A549 (cell line): ENCODE measurements at regions not wholly inside any gene's neighbourhood (a gene's known extent, or its start where the extent isn't known, plus 50 kb on each side); places are given as distances from the start of the nearest gene placed in this dataset.

Experiments
- CTCF ChIP-seq: fragments of >200 bp; sonication (Bioruptor Twin); formaldehyde crosslinking; IDR thresholded peaks from 3 replicates; pipeline ENCODE4 v1.5.1; 2016
- EHMT2 ChIP-seq: fragments of 200-600 bp; sonication (generic); IDR thresholded peaks from 2 replicates; pipeline ENCODE4 v1.6.1; 2016; ENCODE audit warnings: antibody characterized with exemption, low read depth, mild to moderate bottlenecking, moderate library complexity
- HMGXB4 ChIP-seq: fragments of 250-450 bp; sonication (Bioruptor Pico); IDR thresholded peaks from 2 replicates; pipeline ENCODE4 v1.5.0; 2021; ENCODE audit warnings: mild to moderate bottlenecking, moderate library complexity, borderline replicate concordance
- POLR2A ChIP-seq: IDR thresholded peaks from 2 replicates; pipeline ENCODE4 v1.6.1; 2012; ENCODE audit warnings: mild to moderate bottlenecking, low read length
- POLR2AphosphoS2 ChIP-seq: conservative IDR thresholded peaks from 2 replicates; pipeline ENCODE4 v1.6.1; 2012; ENCODE audit warnings: low read length, improper control_type of control experiment, inconsistent platforms
- TF ChIP-seq, protein P1 (sequence below): fragments of 200-600 bp; sonication (generic); IDR thresholded peaks from 2 replicates; pipeline ENCODE4 v1.6.1; 2016; ENCODE audit warnings: antibody characterized with exemption, mild to moderate bottlenecking, moderate library complexity
- TF ChIP-seq, protein P2 (sequence below): fragments of 450-650 bp; IDR thresholded peaks from 2 replicates; pipeline ENCODE4 v1.6.1; 2014; ENCODE audit warnings: antibody characterized with exemption

DNA sequence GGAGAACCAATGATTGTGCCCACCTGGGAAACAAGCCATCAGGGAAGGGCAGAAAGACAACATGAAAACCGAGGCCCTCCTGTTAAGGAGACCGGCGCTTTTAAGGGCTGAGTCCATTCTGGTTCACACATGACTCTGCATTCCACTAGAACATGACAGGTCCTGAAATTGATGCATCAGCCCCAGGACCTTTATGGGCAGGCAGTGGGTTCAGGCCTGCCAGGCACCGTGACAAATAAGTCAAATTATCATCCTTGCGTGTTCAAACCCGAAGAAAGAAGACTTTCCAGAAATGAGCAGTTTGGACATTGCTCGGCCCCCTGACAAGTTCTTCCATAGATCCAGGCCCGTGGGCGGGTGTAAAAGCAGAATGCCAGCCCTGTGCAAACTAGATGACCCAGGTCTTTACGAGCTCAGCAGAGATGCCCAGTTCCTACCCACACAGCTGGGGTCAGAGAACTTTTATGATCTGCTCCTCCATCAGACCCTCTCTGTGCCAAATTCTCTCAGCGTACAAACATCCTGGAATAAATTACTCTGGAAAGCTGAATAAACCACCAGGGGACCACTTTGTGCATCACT lies 295.5 kb upstream of the WWC1 start:
- no peak for TF ChIP-seq CTCF
- TF ChIP-seq, protein P1, sequence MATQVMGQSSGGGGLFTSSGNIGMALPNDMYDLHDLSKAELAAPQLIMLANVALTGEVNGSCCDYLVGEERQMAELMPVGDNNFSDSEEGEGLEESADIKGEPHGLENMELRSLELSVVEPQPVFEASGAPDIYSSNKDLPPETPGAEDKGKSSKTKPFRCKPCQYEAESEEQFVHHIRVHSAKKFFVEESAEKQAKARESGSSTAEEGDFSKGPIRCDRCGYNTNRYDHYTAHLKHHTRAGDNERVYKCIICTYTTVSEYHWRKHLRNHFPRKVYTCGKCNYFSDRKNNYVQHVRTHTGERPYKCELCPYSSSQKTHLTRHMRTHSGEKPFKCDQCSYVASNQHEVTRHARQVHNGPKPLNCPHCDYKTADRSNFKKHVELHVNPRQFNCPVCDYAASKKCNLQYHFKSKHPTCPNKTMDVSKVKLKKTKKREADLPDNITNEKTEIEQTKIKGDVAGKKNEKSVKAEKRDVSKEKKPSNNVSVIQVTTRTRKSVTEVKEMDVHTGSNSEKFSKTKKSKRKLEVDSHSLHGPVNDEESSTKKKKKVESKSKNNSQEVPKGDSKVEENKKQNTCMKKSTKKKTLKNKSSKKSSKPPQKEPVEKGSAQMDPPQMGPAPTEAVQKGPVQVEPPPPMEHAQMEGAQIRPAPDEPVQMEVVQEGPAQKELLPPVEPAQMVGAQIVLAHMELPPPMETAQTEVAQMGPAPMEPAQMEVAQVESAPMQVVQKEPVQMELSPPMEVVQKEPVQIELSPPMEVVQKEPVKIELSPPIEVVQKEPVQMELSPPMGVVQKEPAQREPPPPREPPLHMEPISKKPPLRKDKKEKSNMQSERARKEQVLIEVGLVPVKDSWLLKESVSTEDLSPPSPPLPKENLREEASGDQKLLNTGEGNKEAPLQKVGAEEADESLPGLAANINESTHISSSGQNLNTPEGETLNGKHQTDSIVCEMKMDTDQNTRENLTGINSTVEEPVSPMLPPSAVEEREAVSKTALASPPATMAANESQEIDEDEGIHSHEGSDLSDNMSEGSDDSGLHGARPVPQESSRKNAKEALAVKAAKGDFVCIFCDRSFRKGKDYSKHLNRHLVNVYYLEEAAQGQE: no peak
- no peak for TF ChIP-seq EHMT2
- no peak for TF ChIP-seq POLR2A
- TF ChIP-seq POLR2AphosphoS2: no peak
- TF ChIP-seq, protein P2, sequence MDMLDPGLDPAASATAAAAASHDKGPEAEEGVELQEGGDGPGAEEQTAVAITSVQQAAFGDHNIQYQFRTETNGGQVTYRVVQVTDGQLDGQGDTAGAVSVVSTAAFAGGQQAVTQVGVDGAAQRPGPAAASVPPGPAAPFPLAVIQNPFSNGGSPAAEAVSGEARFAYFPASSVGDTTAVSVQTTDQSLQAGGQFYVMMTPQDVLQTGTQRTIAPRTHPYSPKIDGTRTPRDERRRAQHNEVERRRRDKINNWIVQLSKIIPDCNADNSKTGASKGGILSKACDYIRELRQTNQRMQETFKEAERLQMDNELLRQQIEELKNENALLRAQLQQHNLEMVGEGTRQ: no peak
- no peak for TF ChIP-seq HMGXB4
